ENCODE measurements at regions not wholly inside any gene's neighbourhood (a gene's known extent, or its start where the extent isn't known, plus 50 kb on each side); places are given as distances from the start of the nearest gene placed in this dataset.

- no peak overlapping the region for H3K4me3 ChIP-seq (ENCODE audit: control insufficient read depth, low read depth, low read length)
- no peak for DNase-seq (ENCODE audit: low read depth)
- TF ChIP-seq CTCF (IDR thresholded peaks at IDR 0.05; ENCODE audit: control insufficient read depth, insufficient read depth, low read depth, low read length, missing control alignments), result no peak
Observed at GRCh38 chr2:66048667-66049066, 386.3 kb upstream of the MEIS1 start.

GRCh38 chr2:66041902-66042657, 392.8 kb upstream of the MEIS1 start:
- no peak for TF ChIP-seq CTCF (IDR thresholded peaks at IDR 0.05; ENCODE audit: control insufficient read depth, insufficient read depth, low read depth, low read length, missing control alignments)
- H3K4me3 ChIP-seq (ENCODE audit: control insufficient read depth, low read depth, low read length), result no peak overlapping the region
- no peak for DNase-seq (ENCODE audit: low read depth)

GRCh38 chr2:66036948-66037347, 398.0 kb upstream of the MEIS1 start:
- DNase-seq (ENCODE audit: low read depth), result no peak
- no peak overlapping the region for H3K4me3 ChIP-seq (ENCODE audit: control insufficient read depth, low read depth, low read length)
- no peak for TF ChIP-seq CTCF (IDR thresholded peaks at IDR 0.05; ENCODE audit: control insufficient read depth, insufficient read depth, low read depth, low read length, missing control alignments)

- TF ChIP-seq CTCF (IDR thresholded peaks at IDR 0.05; ENCODE audit: control insufficient read depth, insufficient read depth, low read depth, low read length, missing control alignments), result no peak
- DNase-seq (ENCODE audit: low read depth), result no peak
Observed at GRCh38 chr2:66034467-66034866, 400.5 kb upstream of the MEIS1 start.

GRCh38 chr2:66032226-66032775, 402.6 kb upstream of the MEIS1 start:
- no peak overlapping the region for H3K4me3 ChIP-seq (ENCODE audit: control insufficient read depth, low read depth, low read length)
- no peak for TF ChIP-seq CTCF (IDR thresholded peaks at IDR 0.05; ENCODE audit: control insufficient read depth, insufficient read depth, low read depth, low read length, missing control alignments)
- no peak for DNase-seq (ENCODE audit: low read depth)

More at GRCh38 chr2:66034467-66034866, 400.5 kb upstream of the MEIS1 start:
- H3K4me3 ChIP-seq (ENCODE audit: control insufficient read depth, low read depth, low read length), result no peak overlapping the region

- no peak overlapping the region for H3K4me3 ChIP-seq (ENCODE audit: control insufficient read depth, low read depth, low read length)
- DNase-seq (ENCODE audit: low read depth), result no peak
- no peak for TF ChIP-seq CTCF (IDR thresholded peaks at IDR 0.05; ENCODE audit: control insufficient read depth, insufficient read depth, low read depth, low read length, missing control alignments)
Observed at GRCh38 chr2:66031236-66031635, 403.7 kb upstream of the MEIS1 start.
